Karpas-422 (cell line): ENCODE measurements at regions not wholly inside any gene's neighbourhood (a gene's known extent, or its start where the extent isn't known, plus 50 kb on each side); places are given as distances from the start of the nearest gene placed in this dataset.

ENCODE experiments used
- DNase-seq: peaks from one replicate; pipeline ENCODE4 v3.0.0-alpha.2; 2015
- H2AFZ ChIP-seq: fragments of 200-600 bp; sonication (generic); 2 replicates; pipeline ENCODE4 v1.6.1; 2014; ENCODE audit warnings: antibody characterized with exemption, low read length, mixed read lengths
- H3K27ac ChIP-seq: fragments of 200-600 bp; sonication (generic); 2 replicates; pipeline ENCODE4 v1.5.1; 2014; ENCODE audit warnings: mild to moderate bottlenecking, low read length, moderate library complexity
- H3K27me3 ChIP-seq: fragments of 200-600 bp; sonication (generic); 2 replicates; pipeline ENCODE4 v1.6.1; 2014; ENCODE audit warnings: low read length, mixed read lengths
- H3K36me3 ChIP-seq: fragments of 200-600 bp; sonication (generic); 2 replicates; pipeline ENCODE4 v1.6.1; 2014; ENCODE audit warnings: low read length, mixed read lengths; ENCODE audit not compliant: insufficient read depth
- H3K4me1 ChIP-seq: fragments of 200-600 bp; sonication (generic); 2 replicates; pipeline ENCODE4 v1.6.1; 2014; ENCODE audit warnings: mild to moderate bottlenecking, low read length, mixed read lengths
- H3K4me2 ChIP-seq: fragments of 200-600 bp; sonication (generic); 2 replicates; pipeline ENCODE4 v1.6.1; 2014; ENCODE audit warnings: low read length, low read depth, mild to moderate bottlenecking; ENCODE audit not compliant: poor library complexity, severe bottlenecking
- H3K4me3 ChIP-seq: fragments of 200-600 bp; sonication (generic); 2 replicates; pipeline ENCODE4 v1.5.1; 2014; ENCODE audit warnings: mild to moderate bottlenecking, antibody characterized with exemption, low read length, mixed read lengths
- H3K79me2 ChIP-seq: fragments of 200-600 bp; sonication (generic); 2 replicates; pipeline ENCODE4 v1.6.1; 2014; ENCODE audit warnings: mild to moderate bottlenecking, low read length, mixed read lengths
- H3K9ac ChIP-seq: fragments of 200-600 bp; sonication (generic); 2 replicates; pipeline ENCODE4 v1.6.0; 2014; ENCODE audit warnings: low read length
- H3K9me2 ChIP-seq: fragments of 200-600 bp; sonication (generic), shearing (Covaris generic); replicated peaks from 2 replicates; pipeline ENCODE4 v1.6.0; 2014; ENCODE audit warnings: mild to moderate bottlenecking, low read length, moderate library complexity; ENCODE audit not compliant: insufficient read depth
- H3K9me3 ChIP-seq: fragments of 300-700, 200-600 bp; sonication (generic); 2 replicates; pipeline ENCODE4 v1.6.1; 2014; ENCODE audit warnings: low read length, mixed read lengths
- H4K20me1 ChIP-seq: fragments of 200-600 bp; sonication (generic); 2 replicates; pipeline ENCODE4 v1.6.1; 2014; ENCODE audit warnings: mild to moderate bottlenecking, antibody characterized with exemption, low read length, low read depth; ENCODE audit not compliant: insufficient read depth

GRCh38 chr5:71955723-71956122 lies 151.6 kb upstream of the MAP1B start:
- no peaks in the 10 kb centered on the region for H3K9me2 ChIP-seq
- no peaks in the 10 kb centered on the region for H4K20me1 ChIP-seq
- no peak overlapping the region for H3K9ac ChIP-seq
- no peaks in the 10 kb centered on the region for H3K27me3 ChIP-seq
- no peak for DNase-seq
- no peak overlapping the region for H3K4me3 ChIP-seq
- H3K36me3 ChIP-seq, result no peaks in the 10 kb centered on the region
- H3K4me2 ChIP-seq, result no peak overlapping the region
- no peak overlapping the region for H2AFZ ChIP-seq
- no peak overlapping the region for H3K27ac ChIP-seq
- H3K4me1 ChIP-seq, result no peaks in the 10 kb centered on the region
- H3K79me2 ChIP-seq, result no peaks in the 10 kb centered on the region
- no peaks in the 10 kb centered on the region for H3K9me3 ChIP-seq

DNA sequence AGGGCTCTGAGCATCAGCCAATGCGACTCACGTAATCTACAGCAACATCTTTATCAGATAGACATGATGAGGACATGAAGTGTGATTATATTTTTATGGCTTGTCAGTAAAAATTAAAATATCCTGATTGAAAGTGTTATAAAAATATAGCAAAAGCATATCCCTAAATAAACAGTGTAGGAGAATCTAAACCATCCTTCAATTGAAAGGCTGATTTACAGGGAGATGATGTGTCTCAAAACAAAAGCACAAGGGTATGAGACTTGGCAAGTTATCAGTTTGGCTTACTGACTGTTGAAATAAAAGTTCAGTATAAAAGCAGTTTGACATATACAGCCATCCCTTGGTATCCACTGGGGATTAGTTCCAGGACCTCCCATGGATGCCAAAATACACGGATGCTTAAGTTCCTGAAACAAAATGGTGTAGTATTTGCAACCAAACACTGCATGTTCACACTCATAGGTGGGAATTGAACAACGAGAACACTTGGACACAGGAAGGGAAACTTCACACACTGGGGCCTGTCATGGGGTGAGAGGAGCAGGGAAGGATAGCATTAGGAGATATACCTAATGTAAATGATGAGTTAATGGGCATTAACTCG lies 149.9 kb upstream of the MAP1B start:
- no peaks in the 10 kb centered on the region for H3K9me2 ChIP-seq
- H3K4me1 ChIP-seq, result no peaks in the 10 kb centered on the region
- H3K9me3 ChIP-seq, result no peaks in the 10 kb centered on the region
- H3K79me2 ChIP-seq, result no peaks in the 10 kb centered on the region
- no peak overlapping the region for H3K4me3 ChIP-seq
- H2AFZ ChIP-seq, result no peak overlapping the region
- H3K9ac ChIP-seq, result no peak overlapping the region
- no peak overlapping the region for H3K27ac ChIP-seq
- no peaks in the 10 kb centered on the region for H4K20me1 ChIP-seq
- no peaks in the 10 kb centered on the region for H3K36me3 ChIP-seq
- no peaks in the 10 kb centered on the region for H3K27me3 ChIP-seq
- H3K4me2 ChIP-seq, result no peak overlapping the region
- no peak for DNase-seq

DNA sequence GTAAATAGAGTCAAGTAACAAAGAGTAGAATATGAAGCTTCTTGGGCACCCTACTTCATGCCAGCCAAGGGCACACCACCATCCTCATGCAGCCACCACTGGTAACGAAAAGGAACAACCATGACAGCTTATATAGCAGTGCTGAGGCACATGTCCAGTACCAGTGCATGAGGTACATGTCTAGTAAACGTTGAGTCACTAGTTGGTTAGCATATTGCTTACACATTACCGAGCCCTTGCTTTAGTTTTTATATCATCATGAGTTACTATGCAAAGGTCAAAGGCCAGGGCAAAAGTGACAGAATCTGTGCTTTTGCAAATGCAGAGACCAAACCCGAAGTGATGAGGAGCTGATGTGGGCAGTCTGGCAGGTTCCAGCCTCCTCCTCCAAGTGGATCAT lies 147.1 kb upstream of the MAP1B start:
- no peak for DNase-seq

DNA sequence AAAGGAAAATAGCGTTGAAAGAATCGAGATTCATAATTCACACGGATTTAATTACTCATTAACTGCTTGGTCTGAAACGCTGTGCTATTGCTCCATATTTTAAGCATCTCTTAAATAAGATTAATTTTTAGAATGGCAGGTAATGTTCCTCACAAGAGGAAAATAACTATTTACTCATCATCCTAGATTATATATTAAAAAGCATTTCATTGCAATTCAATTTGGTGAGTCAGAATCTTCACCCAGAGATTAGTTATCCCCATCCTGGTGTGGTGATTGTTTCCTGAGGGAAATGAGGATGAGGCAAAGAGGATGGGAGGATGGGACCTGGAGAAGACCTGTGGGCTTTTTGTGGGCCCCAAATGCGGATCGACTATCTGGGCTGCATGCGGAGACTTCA lies 145.5 kb upstream of the MAP1B start:
- no peak for DNase-seq
- no peaks in the 10 kb centered on the region for H3K36me3 ChIP-seq
- no peaks in the 10 kb centered on the region for H3K79me2 ChIP-seq

More for the DNA sequence above, 147.1 kb upstream of the MAP1B start:
- H3K4me3 ChIP-seq, result no peak overlapping the region
- H4K20me1 ChIP-seq, result no peaks in the 10 kb centered on the region
- no peaks in the 10 kb centered on the region for H3K79me2 ChIP-seq
- no peak overlapping the region for H3K4me2 ChIP-seq
- H3K9ac ChIP-seq, result no peak overlapping the region
- no peak overlapping the region for H2AFZ ChIP-seq
- H3K36me3 ChIP-seq, result no peaks in the 10 kb centered on the region
- no peaks in the 10 kb centered on the region for H3K27me3 ChIP-seq
- no peak overlapping the region for H3K27ac ChIP-seq
- H3K9me2 ChIP-seq, result no peaks in the 10 kb centered on the region
- H3K4me1 ChIP-seq, result no peaks in the 10 kb centered on the region
- H3K9me3 ChIP-seq, result no peaks in the 10 kb centered on the region

GRCh38 chr5:71969460-71969859 lies 137.8 kb upstream of the MAP1B start:
- no peak for DNase-seq
- H3K27ac ChIP-seq, result no peak overlapping the region
- H4K20me1 ChIP-seq, result no peaks in the 10 kb centered on the region
- H3K79me2 ChIP-seq, result no peaks in the 10 kb centered on the region
- H3K9ac ChIP-seq, result no peak overlapping the region
- no peaks in the 10 kb centered on the region for H3K4me1 ChIP-seq
- no peaks in the 10 kb centered on the region for H3K27me3 ChIP-seq
- H3K4me3 ChIP-seq, result no peak overlapping the region
- no peak overlapping the region for H2AFZ ChIP-seq
- no peaks in the 10 kb centered on the region for H3K9me2 ChIP-seq
- H3K9me3 ChIP-seq, result no peaks in the 10 kb centered on the region
- no peaks in the 10 kb centered on the region for H3K36me3 ChIP-seq
- no peak overlapping the region for H3K4me2 ChIP-seq

More for the DNA sequence above, 145.5 kb upstream of the MAP1B start:
- Histone ChIP-seq H3K9ac (no peak overlapping the region), H3K4me1 (no peaks in the 10 kb centered on the region), H3K9me2 (no peaks in the 10 kb centered on the region), H3K27ac (no peak overlapping the region), H3K9me3 (no peaks in the 10 kb centered on the region), H3K27me3 (no peaks in the 10 kb centered on the region), H4K20me1 (no peaks in the 10 kb centered on the region), H2AFZ (no peak overlapping the region), H3K4me3 (no peak overlapping the region), H3K4me2 (no peak overlapping the region)

DNA sequence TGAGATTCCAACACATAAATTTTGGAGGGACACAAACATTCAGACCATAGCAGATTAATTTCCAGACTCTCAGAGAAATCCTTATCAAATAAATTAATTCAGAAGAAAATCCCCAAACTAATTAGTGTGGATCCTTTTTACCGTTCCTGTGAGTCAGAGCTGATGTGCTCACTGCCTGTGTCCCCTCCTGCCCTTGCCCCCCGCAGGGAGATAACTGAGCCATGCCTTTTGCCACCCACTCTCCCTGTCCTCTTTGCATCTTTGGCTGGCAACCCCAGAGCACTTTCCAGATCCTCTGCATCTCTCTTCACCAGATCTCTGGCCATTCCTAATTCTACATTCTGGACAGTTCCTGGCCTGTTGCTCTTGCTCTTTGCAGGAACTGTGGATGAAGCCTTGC lies 135.4 kb upstream of the MAP1B start:
- H3K79me2 ChIP-seq, result no peaks in the 10 kb centered on the region
- DNase-seq, result no peak
- H3K27me3 ChIP-seq, result no peaks in the 10 kb centered on the region
- H3K9me3 ChIP-seq, result no peaks in the 10 kb centered on the region
- H3K9me2 ChIP-seq, result no peaks in the 10 kb centered on the region
- H3K27ac ChIP-seq, result no peak overlapping the region
- no peak overlapping the region for H3K4me2 ChIP-seq
- no peaks in the 10 kb centered on the region for H3K36me3 ChIP-seq
- H2AFZ ChIP-seq, result no peak overlapping the region
- H4K20me1 ChIP-seq, result no peaks in the 10 kb centered on the region
- no peaks in the 10 kb centered on the region for H3K4me1 ChIP-seq
- no peak overlapping the region for H3K4me3 ChIP-seq
- H3K9ac ChIP-seq, result no peak overlapping the region

DNA sequence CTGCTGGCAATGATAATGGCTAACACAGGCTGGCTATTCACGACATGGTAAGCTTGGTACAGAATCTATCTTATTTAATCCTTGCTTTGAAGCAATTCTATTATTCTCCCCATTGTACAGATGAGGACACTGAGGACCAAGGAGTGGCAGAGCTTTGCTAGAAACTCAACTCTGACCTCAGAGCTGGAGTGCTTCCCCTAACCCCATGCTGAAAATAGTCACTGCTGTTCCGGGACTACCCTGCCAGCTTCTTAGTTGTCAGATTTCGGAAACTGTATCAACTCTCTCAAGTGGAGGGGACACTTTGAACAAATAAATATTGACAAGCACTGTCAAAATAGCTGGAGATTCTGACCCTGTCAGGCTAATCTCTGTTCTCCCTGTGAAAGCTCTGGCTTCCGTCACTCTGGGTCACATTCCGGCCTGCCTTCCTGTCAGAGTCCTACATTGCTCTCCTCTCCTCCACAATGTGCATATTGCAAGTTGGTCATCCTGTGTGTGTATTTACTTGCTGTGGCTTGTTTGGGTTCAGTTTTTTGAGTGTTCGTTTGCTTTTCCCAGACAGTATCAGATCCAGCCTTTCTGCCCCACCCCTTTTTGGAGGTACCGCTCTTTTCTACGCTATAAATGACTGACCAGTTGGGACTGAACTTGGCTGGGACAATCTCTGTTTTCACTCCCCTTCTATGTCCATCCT lies 134.3 kb upstream of the MAP1B start:
- Histone ChIP-seq H3K79me2 (no peaks in the 10 kb centered on the region), H4K20me1 (no peaks in the 10 kb centered on the region), H3K9ac (no peak overlapping the region), H2AFZ (no peak overlapping the region), H3K9me2 (no peaks in the 10 kb centered on the region), H3K36me3 (no peaks in the 10 kb centered on the region), H3K27ac (no peak overlapping the region), H3K4me2 (no peak overlapping the region), H3K27me3 (no peaks in the 10 kb centered on the region), H3K4me1 (no peaks in the 10 kb centered on the region), H3K9me3 (no peaks in the 10 kb centered on the region), H3K4me3 (no peak overlapping the region)
- no peak for DNase-seq

DNA sequence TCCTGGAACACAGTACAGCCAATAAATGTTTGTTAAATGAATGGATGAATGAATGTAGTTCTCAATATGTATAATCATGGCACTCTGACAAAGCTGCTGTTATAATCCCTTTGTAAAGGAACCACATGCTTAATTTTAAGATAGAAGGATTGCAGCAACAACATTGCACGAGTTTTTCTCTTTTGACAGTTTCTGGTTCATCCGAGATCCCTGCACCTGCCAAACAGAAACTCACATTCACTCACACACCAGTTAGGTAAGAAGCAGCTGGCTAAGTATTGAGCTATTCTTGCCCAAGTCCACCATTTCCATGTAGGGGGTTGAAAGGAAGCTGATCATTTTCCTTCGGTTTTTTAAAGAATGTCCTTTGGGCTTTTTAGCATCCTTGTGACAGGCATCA lies 133.7 kb upstream of the MAP1B start:
- Histone ChIP-seq H3K9me3 (no peaks in the 10 kb centered on the region), H3K27me3 (no peaks in the 10 kb centered on the region), H4K20me1 (no peaks in the 10 kb centered on the region), H3K4me2 (no peak overlapping the region), H3K4me3 (no peak overlapping the region), H3K27ac (no peak overlapping the region), H3K79me2 (no peaks in the 10 kb centered on the region), H3K4me1 (no peaks in the 10 kb centered on the region), H3K36me3 (no peaks in the 10 kb centered on the region), H3K9ac (no peak overlapping the region), H2AFZ (no peak overlapping the region), H3K9me2 (no peaks in the 10 kb centered on the region)
- no peak for DNase-seq
